ENCODE measurements at regions not wholly inside any gene's neighbourhood (a gene's known extent, or its start where the extent isn't known, plus 50 kb on each side); places are given as distances from the start of the nearest gene placed in this dataset.

- no peaks in the 10 kb centered on the region; the same call in 1 of the 2 replicates for H3K9me2 ChIP-seq (ENCODE audit: insufficient read depth)
- Mint-ChIP-seq H3K36me3 (ENCODE audit: low read depth) (no peaks in the 10 kb centered on the region; the same call in 2 of the 3 replicates), H3K27ac (no peak overlapping the region), H3K9me3 (no peaks in the 10 kb centered on the region), H3K27me3 (ENCODE audit: insufficient read depth, low read depth, poor library complexity) (no peaks in the 10 kb centered on the region), H3K4me1 (no peaks in the 10 kb centered on the region), H3K4me3 (no peak overlapping the region)
- H4K20me1 ChIP-seq (replicated peaks; ENCODE audit: insufficient read depth): no peaks in the 10 kb centered on the region
- H3K4me2 ChIP-seq: no peak overlapping the region
- no peaks in the 10 kb centered on the region for H3K27me3 ChIP-seq (ENCODE audit: insufficient read depth)
- no peaks in the 10 kb centered on the region for H3K4me1 ChIP-seq (ENCODE audit: insufficient read depth)
- no peaks in the 10 kb centered on the region for H3K79me2 ChIP-seq (replicated peaks; ENCODE audit: insufficient read depth)
- H3K36me3 ChIP-seq (ENCODE audit: insufficient read depth): no peaks in the 10 kb centered on the region
- H3F3A ChIP-seq (replicated peaks; ENCODE audit: low read depth): no peaks in the 10 kb centered on the region
- no peak overlapping the region; the same call in 1 of the 2 replicates for H2AFZ ChIP-seq
- DNase-seq (ENCODE audit: low spot score): no peak
- no peak overlapping the region for H3K4me3 ChIP-seq
- ATAC-seq: no peak
- TF ChIP-seq ZNF114 (CRISPR knock-in tag; IDR thresholded peaks at IDR 0.05): no peak
- TF ChIP-seq EZH2phosphoT487 (IDR thresholded peaks at IDR 0.05; ENCODE audit: unreplicated experiment): no peak
- TF ChIP-seq STAT1 (IDR thresholded peaks at IDR 0.05; ENCODE audit: unreplicated experiment): no peak
- H3K27ac ChIP-seq (ENCODE audit: low read depth): no peak overlapping the region
Observed at GRCh38 chr16:10321407-10322387, 64.2 kb upstream of the ATF7IP2 start.

GRCh38 chr16:10322723-10323527 lies 62.9 kb upstream of the ATF7IP2 start:
- no peaks in the 10 kb centered on the region for H4K20me1 ChIP-seq (replicated peaks; ENCODE audit: insufficient read depth)
- H3K27me3 ChIP-seq (ENCODE audit: insufficient read depth): no peaks in the 10 kb centered on the region
- no peak overlapping the region for H3K27ac ChIP-seq (ENCODE audit: low read depth)
- DNase-seq (ENCODE audit: low spot score): no peak
- H3K79me2 ChIP-seq (replicated peaks; ENCODE audit: insufficient read depth): no peaks in the 10 kb centered on the region
- H3K4me1 Mint-ChIP-seq: no peaks in the 10 kb centered on the region
- H2AFZ ChIP-seq: peak overlapping the region; percentile 52; the same call in 1 of the 2 replicates
- H3K9me2 ChIP-seq (ENCODE audit: insufficient read depth): no peaks in the 10 kb centered on the region; the same call in 1 of the 2 replicates
- H3K9me3 Mint-ChIP-seq: peaks cover 5% of the 10 kb centered on the region; the same call in 2 of the 3 replicates
- H3K36me3 Mint-ChIP-seq (ENCODE audit: low read depth): no peaks in the 10 kb centered on the region; the same call in 2 of the 3 replicates
- H3K27me3 Mint-ChIP-seq (ENCODE audit: insufficient read depth, low read depth, poor library complexity): no peaks in the 10 kb centered on the region
- no peaks in the 10 kb centered on the region for H3K4me1 ChIP-seq (ENCODE audit: insufficient read depth)
- no peaks in the 10 kb centered on the region for H3K36me3 ChIP-seq (ENCODE audit: insufficient read depth)
- no peak overlapping the region for H3K4me2 ChIP-seq
- H3F3A ChIP-seq (replicated peaks; ENCODE audit: low read depth): no peaks in the 10 kb centered on the region
- no peak overlapping the region for H3K4me3 ChIP-seq
- ATAC-seq: no peak
- no peak overlapping the region for H3K27ac Mint-ChIP-seq
- no peak overlapping the region for H3K4me3 Mint-ChIP-seq
- no peak for TF ChIP-seq STAT1 (IDR thresholded peaks at IDR 0.05; ENCODE audit: unreplicated experiment)
- TF ChIP-seq EZH2phosphoT487 (IDR thresholded peaks at IDR 0.05; ENCODE audit: unreplicated experiment): no peak
- TF ChIP-seq, protein P1, sequence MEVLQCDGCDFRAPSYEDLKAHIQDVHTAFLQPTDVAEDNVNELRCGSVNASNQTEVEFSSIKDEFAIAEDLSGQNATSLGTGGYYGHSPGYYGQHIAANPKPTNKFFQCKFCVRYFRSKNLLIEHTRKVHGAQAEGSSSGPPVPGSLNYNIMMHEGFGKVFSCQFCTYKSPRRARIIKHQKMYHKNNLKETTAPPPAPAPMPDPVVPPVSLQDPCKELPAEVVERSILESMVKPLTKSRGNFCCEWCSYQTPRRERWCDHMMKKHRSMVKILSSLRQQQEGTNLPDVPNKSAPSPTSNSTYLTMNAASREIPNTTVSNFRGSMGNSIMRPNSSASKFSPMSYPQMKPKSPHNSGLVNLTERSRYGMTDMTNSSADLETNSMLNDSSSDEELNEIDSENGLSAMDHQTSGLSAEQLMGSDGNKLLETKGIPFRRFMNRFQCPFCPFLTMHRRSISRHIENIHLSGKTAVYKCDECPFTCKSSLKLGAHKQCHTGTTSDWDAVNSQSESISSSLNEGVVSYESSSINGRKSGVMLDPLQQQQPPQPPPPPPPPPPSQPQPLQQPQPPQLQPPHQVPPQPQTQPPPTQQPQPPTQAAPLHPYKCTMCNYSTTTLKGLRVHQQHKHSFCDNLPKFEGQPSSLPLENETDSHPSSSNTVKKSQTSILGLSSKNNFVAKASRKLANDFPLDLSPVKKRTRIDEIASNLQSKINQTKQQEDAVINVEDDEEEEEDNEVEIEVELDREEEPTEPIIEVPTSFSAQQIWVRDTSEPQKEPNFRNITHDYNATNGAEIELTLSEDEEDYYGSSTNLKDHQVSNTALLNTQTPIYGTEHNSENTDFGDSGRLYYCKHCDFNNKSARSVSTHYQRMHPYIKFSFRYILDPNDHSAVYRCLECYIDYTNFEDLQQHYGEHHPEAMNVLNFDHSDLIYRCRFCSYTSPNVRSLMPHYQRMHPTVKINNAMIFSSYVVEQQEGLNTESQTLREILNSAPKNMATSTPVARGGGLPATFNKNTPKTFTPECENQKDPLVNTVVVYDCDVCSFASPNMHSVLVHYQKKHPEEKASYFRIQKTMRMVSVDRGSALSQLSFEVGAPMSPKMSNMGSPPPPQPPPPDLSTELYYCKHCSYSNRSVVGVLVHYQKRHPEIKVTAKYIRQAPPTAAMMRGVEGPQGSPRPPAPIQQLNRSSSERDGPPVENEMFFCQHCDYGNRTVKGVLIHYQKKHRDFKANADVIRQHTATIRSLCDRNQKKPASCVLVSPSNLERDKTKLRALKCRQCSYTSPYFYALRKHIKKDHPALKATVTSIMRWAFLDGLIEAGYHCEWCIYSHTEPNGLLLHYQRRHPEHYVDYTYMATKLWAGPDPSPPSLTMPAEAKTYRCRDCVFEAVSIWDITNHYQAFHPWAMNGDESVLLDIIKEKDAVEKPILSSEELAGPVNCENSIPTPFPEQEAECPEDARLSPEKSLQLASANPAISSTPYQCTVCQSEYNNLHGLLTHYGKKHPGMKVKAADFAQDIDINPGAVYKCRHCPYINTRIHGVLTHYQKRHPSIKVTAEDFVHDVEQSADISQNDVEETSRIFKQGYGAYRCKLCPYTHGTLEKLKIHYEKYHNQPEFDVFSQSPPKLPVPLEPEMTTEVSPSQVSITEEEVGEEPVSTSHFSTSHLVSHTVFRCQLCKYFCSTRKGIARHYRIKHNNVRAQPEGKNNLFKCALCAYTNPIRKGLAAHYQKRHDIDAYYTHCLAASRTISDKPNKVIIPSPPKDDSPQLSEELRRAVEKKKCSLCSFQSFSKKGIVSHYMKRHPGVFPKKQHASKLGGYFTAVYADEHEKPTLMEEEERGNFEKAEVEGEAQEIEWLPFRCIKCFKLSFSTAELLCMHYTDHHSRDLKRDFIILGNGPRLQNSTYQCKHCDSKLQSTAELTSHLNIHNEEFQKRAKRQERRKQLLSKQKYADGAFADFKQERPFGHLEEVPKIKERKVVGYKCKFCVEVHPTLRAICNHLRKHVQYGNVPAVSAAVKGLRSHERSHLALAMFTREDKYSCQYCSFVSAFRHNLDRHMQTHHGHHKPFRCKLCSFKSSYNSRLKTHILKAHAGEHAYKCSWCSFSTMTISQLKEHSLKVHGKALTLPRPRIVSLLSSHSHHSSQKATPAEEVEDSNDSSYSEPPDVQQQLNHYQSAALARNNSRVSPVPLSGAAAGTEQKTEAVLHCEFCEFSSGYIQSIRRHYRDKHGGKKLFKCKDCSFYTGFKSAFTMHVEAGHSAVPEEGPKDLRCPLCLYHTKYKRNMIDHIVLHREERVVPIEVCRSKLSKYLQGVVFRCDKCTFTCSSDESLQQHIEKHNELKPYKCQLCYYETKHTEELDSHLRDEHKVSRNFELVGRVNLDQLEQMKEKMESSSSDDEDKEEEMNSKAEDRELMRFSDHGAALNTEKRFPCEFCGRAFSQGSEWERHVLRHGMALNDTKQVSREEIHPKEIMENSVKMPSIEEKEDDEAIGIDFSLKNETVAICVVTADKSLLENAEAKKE (CRISPR knock-in tag; IDR thresholded peaks at IDR 0.05): no peak
- TF ChIP-seq, protein P2, sequence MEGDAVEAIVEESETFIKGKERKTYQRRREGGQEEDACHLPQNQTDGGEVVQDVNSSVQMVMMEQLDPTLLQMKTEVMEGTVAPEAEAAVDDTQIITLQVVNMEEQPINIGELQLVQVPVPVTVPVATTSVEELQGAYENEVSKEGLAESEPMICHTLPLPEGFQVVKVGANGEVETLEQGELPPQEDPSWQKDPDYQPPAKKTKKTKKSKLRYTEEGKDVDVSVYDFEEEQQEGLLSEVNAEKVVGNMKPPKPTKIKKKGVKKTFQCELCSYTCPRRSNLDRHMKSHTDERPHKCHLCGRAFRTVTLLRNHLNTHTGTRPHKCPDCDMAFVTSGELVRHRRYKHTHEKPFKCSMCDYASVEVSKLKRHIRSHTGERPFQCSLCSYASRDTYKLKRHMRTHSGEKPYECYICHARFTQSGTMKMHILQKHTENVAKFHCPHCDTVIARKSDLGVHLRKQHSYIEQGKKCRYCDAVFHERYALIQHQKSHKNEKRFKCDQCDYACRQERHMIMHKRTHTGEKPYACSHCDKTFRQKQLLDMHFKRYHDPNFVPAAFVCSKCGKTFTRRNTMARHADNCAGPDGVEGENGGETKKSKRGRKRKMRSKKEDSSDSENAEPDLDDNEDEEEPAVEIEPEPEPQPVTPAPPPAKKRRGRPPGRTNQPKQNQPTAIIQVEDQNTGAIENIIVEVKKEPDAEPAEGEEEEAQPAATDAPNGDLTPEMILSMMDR (conservative IDR thresholded peaks at IDR 0.05; ENCODE audit: low read depth in 2 of 2): no peak
- no peak for TF ChIP-seq ZNF114 (CRISPR knock-in tag; IDR thresholded peaks at IDR 0.05)
- TF ChIP-seq NANOG (IDR thresholded peaks at IDR 0.05; ENCODE audit: borderline replicate concordance): no peak

Data from GM23338 (cell line).